MM.1S (cell line): ENCODE measurements at regions not wholly inside any gene's neighbourhood (a gene's known extent, or its start where the extent isn't known, plus 50 kb on each side); places are given as distances from the start of the nearest gene placed in this dataset.

ENCODE experiments used
- CTCF ChIP-seq: fragments of 300-600 bp; sonication (generic); IDR thresholded peaks from 2 replicates; pipeline ENCODE4 v1.5.1; 2016; ENCODE audit warnings: antibody characterized with exemption, low read length, mixed read lengths
- EZH2 ChIP-seq: fragments of 300-600 bp; sonication (generic); optimal IDR thresholded peaks from 2 replicates; pipeline ENCODE3; 2017; ENCODE audit warnings: low read depth, mild to moderate bottlenecking, antibody characterized with exemption, low read length, mixed read lengths
- EZH2phosphoT487 ChIP-seq: fragments of 300-600 bp; sonication (generic); IDR thresholded peaks from 2 replicates; pipeline ENCODE4 v1.6.1; 2018; ENCODE audit warnings: antibody characterized with exemption, low read length

GRCh38 chr1:197991594-197991993 is 74.4 kb downstream of the LHX9 start:
- TF ChIP-seq CTCF = no peak
- no peak for TF ChIP-seq EZH2
- TF ChIP-seq EZH2phosphoT487 = no peak
